HEK293 (cell line): ENCODE measurements at regions not wholly inside any gene's neighbourhood (a gene's known extent, or its start where the extent isn't known, plus 50 kb on each side); places are given as distances from the start of the nearest gene placed in this dataset.

ENCODE experiments used
- BCL6B ChIP-seq: fragments of 450-650 bp; formaldehyde crosslinking; IDR thresholded peaks from 2 replicates; pipeline ENCODE4 v1.5.1; 2017; ENCODE audit warnings: missing biosample characterization, missing genetic modification characterization
- CTCF ChIP-seq: fragments of 450-650 bp; formaldehyde crosslinking; IDR thresholded peaks from 2 replicates; pipeline ENCODE4 v1.5.1; 2016; ENCODE audit warnings: missing biosample characterization, missing genetic modification characterization
- OSR2 ChIP-seq: fragments of 450-650 bp; formaldehyde crosslinking; IDR thresholded peaks from 2 replicates; pipeline ENCODE4 v1.5.1; 2016; ENCODE audit warnings: missing biosample characterization, missing genetic modification characterization
- SALL2 ChIP-seq: fragments of 450-650 bp; formaldehyde crosslinking; IDR thresholded peaks from 2 replicates; pipeline ENCODE4 v1.5.0; 2017; ENCODE audit warnings: missing biosample characterization, mild to moderate bottlenecking, missing genetic modification characterization, borderline replicate concordance
- SP2 ChIP-seq: fragments of 450-650 bp; formaldehyde crosslinking; IDR thresholded peaks from 2 replicates; pipeline ENCODE4 v1.5.1; 2016; ENCODE audit warnings: missing biosample characterization, missing genetic modification characterization
- TCF7L2 ChIP-seq: IDR thresholded peaks from 2 replicates; pipeline ENCODE4 v1.6.1; 2011; ENCODE audit warnings: low read depth, mild to moderate bottlenecking, inconsistent platforms, low read length, moderate library complexity, borderline replicate concordance
- YY1 ChIP-seq: fragments of 450-650 bp; formaldehyde crosslinking; IDR thresholded peaks from 2 replicates; pipeline ENCODE4 v1.5.1; 2018; ENCODE audit warnings: missing biosample characterization, missing genetic modification characterization
- ZBTB48 ChIP-seq: fragments of 450-650 bp; formaldehyde crosslinking; IDR thresholded peaks from 2 replicates; pipeline ENCODE4 v1.5.1; 2016; ENCODE audit warnings: missing biosample characterization, missing genetic modification characterization
- ZNF274 ChIP-seq, 2 experiments: fragments of 200-500 bp in 1 of 2; fragments of 450-650 bp in 1 of 2; sonication (Bioruptor generic) in 1 of 2; formaldehyde crosslinking in 1 of 2; IDR thresholded peaks; 2 replicates each; pipeline versions ENCODE4 v1.5.1 to v1.6.1; 2014 to 2016; ENCODE audit warnings: borderline replicate concordance in 1 of 2, inconsistent platforms in 1 of 2, low read length in 1 of 2, missing biosample characterization in 1 of 2, missing genetic modification characterization in 1 of 2
- ZNF473 ChIP-seq: fragments of 450-650 bp; formaldehyde crosslinking; IDR thresholded peaks from 2 replicates; pipeline ENCODE4 v1.5.1; 2017; ENCODE audit warnings: missing biosample characterization, missing genetic modification characterization
- ZNF791 ChIP-seq: fragments of 450-650 bp; formaldehyde crosslinking; IDR thresholded peaks from 2 replicates; pipeline ENCODE4 v1.5.1; 2016; ENCODE audit warnings: missing biosample characterization, missing genetic modification characterization
- ZSCAN5A ChIP-seq: fragments of 450-650 bp; formaldehyde crosslinking; IDR thresholded peaks from 2 replicates; pipeline ENCODE4 v1.5.1; 2016; ENCODE audit warnings: missing biosample characterization, missing genetic modification characterization

- TF ChIP-seq CTCF (tag by site-specific recombination) (no peak), ZNF791 (no peak), ZSCAN5A (tag by site-specific recombination) (no peak), ZBTB48 (tag by site-specific recombination) (no peak), ZNF473 (tag by site-specific recombination) (no peak), BCL6B (tag by site-specific recombination) (no peak), YY1 (tag by site-specific recombination) (no peak), TCF7L2 (no peak), ZNF274 (IDR thresholded peaks at IDR 0.05; ENCODE audit: low read length) (no peak), ZNF274 (tag by site-specific recombination; IDR thresholded peaks at IDR 0.05; ENCODE audit: borderline replicate concordance) (no peak), SALL2 (tag by site-specific recombination) (no peak), OSR2 (tag by site-specific recombination) (no peak), SP2 (no peak)
Measured at GRCh38 chr5:159430361-159431012, 100.2 kb upstream of the IL12B start.
